ENCODE measurements at regions not wholly inside any gene's neighbourhood (a gene's known extent, or its start where the extent isn't known, plus 50 kb on each side); places are given as distances from the start of the nearest gene placed in this dataset.
"Not testable (repeated sequence)": the region's sequence is repeated elsewhere in the genome, so short reads cannot be mapped to it uniquely, and the experiment has no call there.

- TF ChIP-seq, protein P1, sequence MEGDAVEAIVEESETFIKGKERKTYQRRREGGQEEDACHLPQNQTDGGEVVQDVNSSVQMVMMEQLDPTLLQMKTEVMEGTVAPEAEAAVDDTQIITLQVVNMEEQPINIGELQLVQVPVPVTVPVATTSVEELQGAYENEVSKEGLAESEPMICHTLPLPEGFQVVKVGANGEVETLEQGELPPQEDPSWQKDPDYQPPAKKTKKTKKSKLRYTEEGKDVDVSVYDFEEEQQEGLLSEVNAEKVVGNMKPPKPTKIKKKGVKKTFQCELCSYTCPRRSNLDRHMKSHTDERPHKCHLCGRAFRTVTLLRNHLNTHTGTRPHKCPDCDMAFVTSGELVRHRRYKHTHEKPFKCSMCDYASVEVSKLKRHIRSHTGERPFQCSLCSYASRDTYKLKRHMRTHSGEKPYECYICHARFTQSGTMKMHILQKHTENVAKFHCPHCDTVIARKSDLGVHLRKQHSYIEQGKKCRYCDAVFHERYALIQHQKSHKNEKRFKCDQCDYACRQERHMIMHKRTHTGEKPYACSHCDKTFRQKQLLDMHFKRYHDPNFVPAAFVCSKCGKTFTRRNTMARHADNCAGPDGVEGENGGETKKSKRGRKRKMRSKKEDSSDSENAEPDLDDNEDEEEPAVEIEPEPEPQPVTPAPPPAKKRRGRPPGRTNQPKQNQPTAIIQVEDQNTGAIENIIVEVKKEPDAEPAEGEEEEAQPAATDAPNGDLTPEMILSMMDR (IDR thresholded peaks at IDR 0.05; ENCODE audit: insufficient read depth, missing control alignments), result no peak
- no peak for DNase-seq (ENCODE audit: insufficient read length, low spot score)
- no peak for FAIRE-seq
Measured at GRCh38 chrX:80572636-80573035, 152.4 kb downstream of the TENT5D start.

DNA sequence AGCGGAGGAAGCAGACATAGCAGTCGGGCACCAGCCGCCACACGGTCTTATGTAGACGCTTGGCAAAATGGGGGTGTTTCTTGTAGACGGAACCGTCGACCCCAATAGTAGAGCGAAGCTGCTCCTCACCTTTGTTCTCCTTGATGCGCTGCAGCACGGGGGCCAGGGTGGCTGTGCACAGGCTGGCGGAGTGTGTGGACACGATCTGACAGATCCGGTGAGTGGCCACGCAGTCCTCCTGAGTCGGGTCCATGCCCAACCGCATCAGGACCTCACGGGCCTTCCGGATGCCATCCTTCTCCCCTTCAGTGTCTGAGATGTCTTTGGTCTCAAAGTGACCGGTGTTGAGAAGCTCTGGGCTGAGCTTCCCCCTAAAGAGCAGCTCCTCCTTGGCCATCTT is 153.0 kb downstream of the TENT5D start:
- FAIRE-seq, result no peak
- DNase-seq (ENCODE audit: insufficient read length, low spot score), result no peak
- TF ChIP-seq, protein P1 (IDR thresholded peaks at IDR 0.05; ENCODE audit: insufficient read depth, missing control alignments), result no peak

GRCh38 chrX:80574486-80575086 is 154.3 kb downstream of the TENT5D start:
- FAIRE-seq; DNase-seq (ENCODE audit: insufficient read length, low spot score): not testable (repeated sequence)

GRCh38 chrX:80576267-80576666 is 156.0 kb downstream of the TENT5D start:
- TF ChIP-seq, protein P1 (IDR thresholded peaks at IDR 0.05; ENCODE audit: insufficient read depth, missing control alignments), result no peak
- DNase-seq (ENCODE audit: insufficient read length, low spot score) (no peak), FAIRE-seq (no peak)

GRCh38 chrX:80576806-80577533 is 156.7 kb downstream of the TENT5D start:
- no peak for FAIRE-seq
- DNase-seq (ENCODE audit: insufficient read length, low spot score), result no peak
- TF ChIP-seq, protein P1 (IDR thresholded peaks at IDR 0.05; ENCODE audit: insufficient read depth, missing control alignments), result no peak

- TF ChIP-seq, protein P1 (IDR thresholded peaks at IDR 0.05; ENCODE audit: insufficient read depth, missing control alignments), result peak; percentile 41
- peak; percentile 38 for FAIRE-seq
- DNase-seq (ENCODE audit: insufficient read length, low spot score), result no peak
Measured at GRCh38 chrX:80578517-80579105, 158.4 kb downstream of the TENT5D start.

DNA sequence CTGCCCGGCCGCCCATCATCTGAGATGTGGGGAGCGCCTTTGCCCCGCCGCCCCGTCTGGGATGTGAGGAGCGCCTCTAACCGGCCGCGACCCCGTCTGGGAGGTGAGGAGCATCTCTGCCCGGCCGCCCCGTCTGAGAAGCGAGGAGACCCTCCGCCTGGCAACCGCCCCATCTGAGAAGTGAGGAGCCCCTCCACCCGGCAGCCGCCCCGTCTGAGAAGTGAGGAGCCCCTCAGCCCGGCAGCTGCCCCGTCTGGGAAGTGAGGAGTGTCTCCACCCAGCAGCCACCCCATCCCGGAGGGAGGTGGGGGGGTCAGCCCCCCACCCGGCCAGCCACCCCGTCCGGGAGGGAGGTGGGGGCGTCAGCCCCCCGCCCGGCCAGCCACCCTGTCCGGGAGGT is 170.7 kb downstream of the TENT5D start:
- FAIRE-seq, result not testable (repeated sequence)

More for the DNA sequence above, 170.7 kb downstream of the TENT5D start:
- DNase-seq (ENCODE audit: insufficient read length, low spot score), result not testable (repeated sequence)

All from D721Med (cell line).